Body of pancreas (tissue), 4 donors: ENCODE measurements at regions not wholly inside any gene's neighbourhood (a gene's known extent, or its start where the extent isn't known, plus 50 kb on each side); places are given as distances from the start of the nearest gene placed in this dataset.
"Not testable (repeated sequence)": the region's sequence is repeated elsewhere in the genome, so short reads cannot be mapped to it uniquely, and the experiment has no call there.

ENCODE experiments used
- ATAC-seq: fragments of 150-250 bp; one replicate; pipeline ENCODE4 v1.9.1; 2016
- DNase-seq, 4 donors: peaks; one replicate each; pipeline ENCODE4 v3.0.0-alpha.2; 2019
- H3K27ac ChIP-seq, 4 donors: fragments of 200-600 bp; sonication (generic); 1 replicate in 3 of 4; 2 replicates in 1 of 4; pipeline versions ENCODE4 v1.5.1 to v1.6.1; 2016 to 2019; ENCODE audit warnings: mild to moderate bottlenecking in 1 of 4, mixed read lengths in 1 of 4, moderate library complexity in 1 of 4
- H3K27me3 ChIP-seq, 2 donors: fragments of 200-600 bp; sonication (generic); one replicate each; pipeline ENCODE4 v1.6.0; 2016; ENCODE audit warnings: mild to moderate bottlenecking in 1 of 2
- H3K36me3 ChIP-seq, 2 donors: fragments of 200-600 bp; sonication (generic); replicated peaks in 1 of 2; 2 replicates each; pipeline ENCODE4 v1.5.1; 2016; ENCODE audit warnings: low read depth in 2 of 2; ENCODE audit not compliant: insufficient read depth in 1 of 2
- H3K4me1 ChIP-seq: fragments of 200-600 bp; sonication (generic); one replicate; pipeline ENCODE4 v1.6.0; 2016
- H3K4me3 ChIP-seq, 2 donors: fragments of 200-600 bp; sonication (generic); 1 replicate in 1 of 2; 2 replicates in 1 of 2; pipeline ENCODE4 v1.5.1; 2016 to 2019
- H3K9me3 ChIP-seq, 3 donors: fragments of 200-600 bp; sonication (generic); 1 replicate in 2 of 3; 2 replicates in 1 of 3; pipeline ENCODE4 v1.5.1; 2016
- POLR2A ChIP-seq, 3 donors: fragments of 450-650 bp; IDR thresholded peaks; one replicate each; pipeline ENCODE4 v1.6.1; 2016; ENCODE audit warnings: antibody characterized with exemption in 3 of 3, mild to moderate bottlenecking in 2 of 3
- WGBS, 2 donors: methylation state at CpG; one replicate each; pipeline ENCODE4 v1.1.5; 2017; 5-methylcytosine and 5-hydroxymethylcytosine counted together
- intact Hi-C: fragments of 100-400 bp; cut with DNase I; formaldehyde crosslinking; loops from one replicate; pipeline ENCODE4 v1.15.1; 2023
- TF ChIP-seq, protein P1 (sequence below), 7 experiments: fragments of 450-650 bp in 4 of 7; fragments of 200-600 bp in 3 of 7; sonication (generic) in 3 of 7; IDR thresholded peaks; one replicate each; pipeline ENCODE4 v1.5.1; 2016 to 2019; ENCODE audit warnings: antibody characterized with exemption in 7 of 7

GRCh38 chr12:17020765-17021164 lies 414.8 kb upstream of the LMO3 start:
- intact Hi-C loops = no loop called here
- H3K36me3 ChIP-seq = no peaks in the 10 kb centered on the region
- ATAC-seq = no peak
- no peak for DNase-seq
- no peaks in the 10 kb centered on the region for H3K4me1 ChIP-seq
- no peak for TF ChIP-seq POLR2A (IDR thresholded peaks at IDR 0.05)
- TF ChIP-seq, protein P1, sequence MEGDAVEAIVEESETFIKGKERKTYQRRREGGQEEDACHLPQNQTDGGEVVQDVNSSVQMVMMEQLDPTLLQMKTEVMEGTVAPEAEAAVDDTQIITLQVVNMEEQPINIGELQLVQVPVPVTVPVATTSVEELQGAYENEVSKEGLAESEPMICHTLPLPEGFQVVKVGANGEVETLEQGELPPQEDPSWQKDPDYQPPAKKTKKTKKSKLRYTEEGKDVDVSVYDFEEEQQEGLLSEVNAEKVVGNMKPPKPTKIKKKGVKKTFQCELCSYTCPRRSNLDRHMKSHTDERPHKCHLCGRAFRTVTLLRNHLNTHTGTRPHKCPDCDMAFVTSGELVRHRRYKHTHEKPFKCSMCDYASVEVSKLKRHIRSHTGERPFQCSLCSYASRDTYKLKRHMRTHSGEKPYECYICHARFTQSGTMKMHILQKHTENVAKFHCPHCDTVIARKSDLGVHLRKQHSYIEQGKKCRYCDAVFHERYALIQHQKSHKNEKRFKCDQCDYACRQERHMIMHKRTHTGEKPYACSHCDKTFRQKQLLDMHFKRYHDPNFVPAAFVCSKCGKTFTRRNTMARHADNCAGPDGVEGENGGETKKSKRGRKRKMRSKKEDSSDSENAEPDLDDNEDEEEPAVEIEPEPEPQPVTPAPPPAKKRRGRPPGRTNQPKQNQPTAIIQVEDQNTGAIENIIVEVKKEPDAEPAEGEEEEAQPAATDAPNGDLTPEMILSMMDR (IDR thresholded peaks at IDR 0.05) = no peak
- no peak overlapping the region for H3K27ac ChIP-seq
- H3K27me3 ChIP-seq = no peaks in the 10 kb centered on the region
- no peaks in the 10 kb centered on the region for H3K9me3 ChIP-seq
- H3K4me3 ChIP-seq = no peak overlapping the region

DNA sequence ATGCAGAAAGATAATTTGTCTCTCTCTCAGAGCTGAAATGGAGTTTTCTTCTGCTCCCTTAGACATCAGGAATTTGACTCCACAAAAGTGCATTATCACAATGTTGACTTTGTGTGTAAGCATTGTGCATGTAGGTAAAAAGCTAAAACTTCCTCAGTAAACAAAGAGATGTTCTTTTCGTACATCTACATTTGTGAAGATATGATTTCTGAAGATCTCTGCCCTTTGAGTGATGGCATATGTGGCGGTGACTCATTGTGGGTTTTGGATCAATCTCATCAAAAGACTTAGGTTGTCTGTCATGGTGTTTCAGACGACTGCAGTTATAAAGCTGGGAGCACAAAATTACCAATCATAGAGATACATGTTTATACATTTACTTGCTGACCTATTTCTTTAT lies 411.4 kb upstream of the LMO3 start:
- DNase-seq (no peak), ATAC-seq (no peak)
- 59 to 60% methylated on average over 3 of the region's 3 CpGs for WGBS, 2 donors
- Histone ChIP-seq H3K27me3 (no peaks in the 10 kb centered on the region), H3K4me3 (no peak overlapping the region), H3K9me3 (no peaks in the 10 kb centered on the region), H3K27ac (no peak overlapping the region), H3K4me1 (no peaks in the 10 kb centered on the region), H3K36me3 (no peaks in the 10 kb centered on the region)
- TF ChIP-seq, protein P1 (IDR thresholded peaks at IDR 0.05) = no peak
- no peak for TF ChIP-seq POLR2A (IDR thresholded peaks at IDR 0.05)
- intact Hi-C loops = no loop called here

- WGBS, 2 donors = 76 to 91% methylated on average over 7 of the region's 7 CpGs
Measured at GRCh38 chr12:17016116-17016864, 410.3 kb upstream of the LMO3 start.

DNA sequence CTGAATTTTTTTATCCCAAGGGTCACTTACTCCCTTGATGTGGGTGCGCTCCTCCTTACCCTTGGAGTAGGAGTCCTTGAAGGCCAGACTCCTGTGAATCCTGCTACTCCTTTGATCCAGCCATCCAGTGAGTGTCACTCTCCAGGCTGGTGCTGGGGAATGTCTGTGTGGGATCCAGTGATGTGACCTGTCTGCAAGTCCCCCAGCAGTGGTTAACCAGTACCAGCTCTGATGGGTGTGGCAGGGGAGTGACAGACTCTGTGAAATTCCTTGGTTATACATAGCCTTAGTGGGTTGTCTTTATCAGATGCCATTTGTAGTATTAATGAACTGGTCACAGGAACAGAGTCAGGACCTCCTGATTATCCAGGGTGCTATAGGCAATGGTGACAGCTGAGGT lies 409.5 kb upstream of the LMO3 start:
- no peaks in the 10 kb centered on the region for H3K36me3 ChIP-seq
- intact Hi-C loops = no loop called here
- H3K4me3 ChIP-seq = no peak overlapping the region
- 92 to 100% methylated on average over 1 of the region's 1 CpG for WGBS, 2 donors
- H3K9me3 ChIP-seq = no peaks in the 10 kb centered on the region
- ATAC-seq (no peak), DNase-seq (no peak)
- H3K27me3 ChIP-seq = no peaks in the 10 kb centered on the region
- no peak overlapping the region for H3K27ac ChIP-seq
- TF ChIP-seq POLR2A (IDR thresholded peaks at IDR 0.05) = no peak
- TF ChIP-seq, protein P1 (IDR thresholded peaks at IDR 0.05) = no peak
- no peaks in the 10 kb centered on the region for H3K4me1 ChIP-seq

More at GRCh38 chr12:17016116-17016864, 410.3 kb upstream of the LMO3 start:
- Histone ChIP-seq H3K36me3 (no peaks in the 10 kb centered on the region), H3K27ac (no peak overlapping the region), H3K4me3 (no peak overlapping the region), H3K4me1 (no peaks in the 10 kb centered on the region), H3K27me3 (no peaks in the 10 kb centered on the region), H3K9me3 (no peaks in the 10 kb centered on the region)
- TF ChIP-seq, protein P1 (IDR thresholded peaks at IDR 0.05) = no peak
- no peak for TF ChIP-seq POLR2A (IDR thresholded peaks at IDR 0.05)
- intact Hi-C loops = no loop called here
- no peak for DNase-seq
- no peak for ATAC-seq

GRCh38 chr12:17007442-17008040 lies 401.6 kb upstream of the LMO3 start:
- H3K9me3 ChIP-seq, H3K27me3 ChIP-seq, DNase-seq, H3K36me3 ChIP-seq, intact Hi-C loops, ATAC-seq, H3K4me3 ChIP-seq, H3K27ac ChIP-seq, H3K4me1 ChIP-seq: not testable (repeated sequence)
- 87 to 93% methylated on average over 14 to 32 of the region's 43 CpGs for WGBS, 2 donors

DNA sequence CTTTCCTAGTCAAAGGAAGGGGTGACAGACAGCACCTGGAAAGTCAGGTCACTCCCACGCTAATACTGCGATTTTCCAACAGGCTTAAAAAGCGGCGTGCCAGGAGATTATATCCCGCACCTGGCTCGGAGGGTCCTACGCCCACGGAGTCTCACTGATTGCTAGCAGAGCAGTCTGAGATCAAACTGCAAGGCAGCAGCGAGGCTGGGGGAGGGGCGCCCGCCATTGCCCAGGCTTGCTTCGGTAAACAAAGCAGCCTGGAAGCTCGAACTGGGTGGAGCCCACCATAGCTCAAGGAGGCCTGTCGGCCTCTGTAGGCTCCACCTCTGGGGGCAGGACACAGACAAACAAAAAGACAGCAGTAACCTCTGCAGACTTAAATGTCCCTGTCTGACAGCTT lies 392.6 kb upstream of the LMO3 start:
- intact Hi-C loops, H3K9me3 ChIP-seq, H3K4me3 ChIP-seq, H3K27me3 ChIP-seq, DNase-seq, H3K36me3 ChIP-seq, H3K4me1 ChIP-seq, ATAC-seq, H3K27ac ChIP-seq: not testable (repeated sequence)
- WGBS, 2 donors = 76 to 86% methylated on average over 4 to 14 of the region's 14 CpGs
